SU-DHL-6 (cell line): ENCODE measurements at regions not wholly inside any gene's neighbourhood (a gene's known extent, or its start where the extent isn't known, plus 50 kb on each side); places are given as distances from the start of the nearest gene placed in this dataset.

Experiments
- H2AFZ ChIP-seq: fragments of 200-600 bp; sonication (generic); 2 replicates; pipeline ENCODE4 v1.6.1; 2014; ENCODE audit warnings: low read depth, mild to moderate bottlenecking, moderate library complexity, mixed read lengths, antibody characterized with exemption, low read length; ENCODE audit not compliant: severe bottlenecking
- H3F3A ChIP-seq: fragments of 200-600 bp; shearing (Covaris generic); 2 replicates; pipeline ENCODE4 v1.6.0; 2016; ENCODE audit warnings: antibody characterized with exemption, mild to moderate bottlenecking; ENCODE audit not compliant: insufficient read depth
- H3K27ac ChIP-seq: fragments of 200-600 bp; sonication (generic); 2 replicates; pipeline ENCODE4 v1.5.1; 2016; ENCODE audit warnings: low read depth, mild to moderate bottlenecking, low read length, moderate library complexity, mixed read lengths
- H3K27me3 ChIP-seq: fragments of 200-600 bp; sonication (generic), shearing (Covaris generic); 2 replicates; pipeline ENCODE4 v1.6.0; 2014; ENCODE audit warnings: mild to moderate bottlenecking, low read length
- H3K36me3 ChIP-seq: fragments of 200-600 bp; sonication (generic); 2 replicates; pipeline ENCODE4 v1.6.1; 2014; ENCODE audit warnings: mild to moderate bottlenecking, low read length, mixed read lengths
- H3K4me2 ChIP-seq: fragments of 300-600, 200-600 bp; shearing (Covaris generic), sonication (generic); 2 replicates; pipeline ENCODE4 v1.6.0; 2014; ENCODE audit warnings: low read length, low read depth, mild to moderate bottlenecking; ENCODE audit not compliant: poor library complexity, severe bottlenecking
- H3K4me3 ChIP-seq: fragments of 200-600 bp; sonication (generic); 2 replicates; pipeline ENCODE4 v1.5.1; 2014; ENCODE audit warnings: antibody characterized with exemption, low read length, mild to moderate bottlenecking, mixed read lengths; ENCODE audit not compliant: insufficient read depth, poor library complexity, severe bottlenecking
- H3K79me2 ChIP-seq: fragments of 200-600 bp; sonication (generic); 2 replicates; pipeline ENCODE4 v1.6.1; 2014; ENCODE audit warnings: mild to moderate bottlenecking, low read length, moderate library complexity; ENCODE audit not compliant: insufficient read depth
- H3K9ac ChIP-seq: fragments of 200-600 bp; sonication (generic); 2 replicates; pipeline ENCODE4 v1.7.0; 2014; ENCODE audit warnings: mild to moderate bottlenecking, low read length
- H3K9me2 ChIP-seq: fragments of 200-600 bp; sonication (generic); replicated peaks from 2 replicates; pipeline ENCODE4 v1.6.1; 2014; ENCODE audit warnings: low read length; ENCODE audit not compliant: insufficient read depth
- H3K9me3 ChIP-seq: fragments of 200-600 bp; sonication (generic); 2 replicates; pipeline ENCODE4 v1.6.1; 2014; ENCODE audit warnings: low read length, mixed read lengths; ENCODE audit not compliant: insufficient read depth
- H4K20me1 ChIP-seq: fragments of 200-600 bp; sonication (generic); 2 replicates; pipeline ENCODE4 v1.6.1; 2014; ENCODE audit warnings: low read depth, mild to moderate bottlenecking, antibody characterized with exemption, low read length, moderate library complexity, mixed read lengths
- CTCF ChIP-seq: fragments of 200-600 bp; sonication (generic); IDR thresholded peaks from one replicate; pipeline ENCODE4 v1.5.1; 2017; ENCODE audit warnings: antibody characterized with exemption, mild to moderate bottlenecking, low read length, moderate library complexity; ENCODE audit not compliant: insufficient read depth, poor library complexity, severe bottlenecking
- EZH2phosphoT487 ChIP-seq: fragments of 200-600 bp; sonication (generic), shearing (Covaris generic); conservative IDR thresholded peaks from 2 replicates; pipeline ENCODE4 v1.6.1; 2018; ENCODE audit warnings: mild to moderate bottlenecking, antibody characterized with exemption, low read length, moderate library complexity, mixed read lengths

- H2AFZ ChIP-seq, result no peak overlapping the region
- H3K27me3 ChIP-seq, result no peaks in the 10 kb centered on the region
- H3K9ac ChIP-seq, result no peak overlapping the region
- H3F3A ChIP-seq, result no peaks in the 10 kb centered on the region
- no peaks in the 10 kb centered on the region for H3K9me2 ChIP-seq
- TF ChIP-seq EZH2phosphoT487 (no peak), CTCF (no peak)
- no peak overlapping the region for H3K4me3 ChIP-seq
- no peak overlapping the region for H3K27ac ChIP-seq
- no peaks in the 10 kb centered on the region for H3K79me2 ChIP-seq
- no peaks in the 10 kb centered on the region for H3K36me3 ChIP-seq
- no peaks in the 10 kb centered on the region for H3K9me3 ChIP-seq
- no peak overlapping the region for H3K4me2 ChIP-seq
- no peaks in the 10 kb centered on the region for H4K20me1 ChIP-seq
These were observed 567.8 kb upstream of the CPEB2 start for GRCh38 chr4:14434483-14434882.

- Histone ChIP-seq H3K9me3 (no peaks in the 10 kb centered on the region), H3K79me2 (no peaks in the 10 kb centered on the region), H3K4me3 (no peak overlapping the region), H3F3A (no peaks in the 10 kb centered on the region), H3K9me2 (no peaks in the 10 kb centered on the region), H4K20me1 (no peaks in the 10 kb centered on the region), H3K27me3 (no peaks in the 10 kb centered on the region), H3K36me3 (no peaks in the 10 kb centered on the region), H3K9ac (no peak overlapping the region), H3K4me2 (no peak overlapping the region), H3K27ac (no peak overlapping the region), H2AFZ (no peak overlapping the region)
- TF ChIP-seq EZH2phosphoT487 (no peak), CTCF (no peak)
These were observed 567.4 kb upstream of the CPEB2 start for GRCh38 chr4:14434916-14435315.

DNA sequence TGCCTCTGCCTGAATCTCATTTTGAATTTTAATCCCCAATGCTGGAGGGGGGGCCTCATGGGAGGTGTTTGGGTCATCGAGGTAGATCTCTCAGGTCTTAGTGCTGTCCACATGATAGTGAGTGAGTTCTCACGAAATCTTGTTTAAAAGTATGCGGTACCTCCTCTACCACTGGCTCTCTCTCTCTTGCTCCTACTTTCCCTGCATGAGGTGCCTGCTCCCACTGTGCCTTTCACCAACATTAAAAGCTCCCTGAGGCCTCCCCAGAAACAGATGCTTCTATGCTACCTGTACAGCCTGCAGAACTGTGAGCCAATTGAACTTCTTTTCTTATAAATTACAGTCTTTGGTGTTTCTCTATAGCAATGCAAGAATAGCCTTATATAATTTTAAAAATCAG lies 560.7 kb upstream of the CPEB2 start:
- Histone ChIP-seq H3K27me3 (no peaks in the 10 kb centered on the region), H3K9me3 (no peaks in the 10 kb centered on the region), H3K9me2 (no peaks in the 10 kb centered on the region), H3K79me2 (no peaks in the 10 kb centered on the region), H2AFZ (no peak overlapping the region), H3K9ac (no peak overlapping the region), H3F3A (no peaks in the 10 kb centered on the region), H3K27ac (no peak overlapping the region), H4K20me1 (no peaks in the 10 kb centered on the region), H3K4me3 (no peak overlapping the region), H3K4me2 (no peak overlapping the region), H3K36me3 (no peaks in the 10 kb centered on the region)
- TF ChIP-seq EZH2phosphoT487, result no peak
- TF ChIP-seq CTCF, result no peak

GRCh38 chr4:14445882-14446281 lies 556.4 kb upstream of the CPEB2 start:
- H4K20me1 ChIP-seq, result no peaks in the 10 kb centered on the region
- no peak overlapping the region for H3K9ac ChIP-seq
- no peaks in the 10 kb centered on the region for H3F3A ChIP-seq
- H3K4me2 ChIP-seq, result no peak overlapping the region
- H3K27ac ChIP-seq, result no peak overlapping the region
- H3K9me3 ChIP-seq, result no peaks in the 10 kb centered on the region
- H3K27me3 ChIP-seq, result no peaks in the 10 kb centered on the region
- H3K4me3 ChIP-seq, result no peak overlapping the region
- no peaks in the 10 kb centered on the region for H3K79me2 ChIP-seq
- H3K36me3 ChIP-seq, result no peaks in the 10 kb centered on the region
- H3K9me2 ChIP-seq, result no peaks in the 10 kb centered on the region
- no peak for TF ChIP-seq CTCF
- no peak for TF ChIP-seq EZH2phosphoT487
- H2AFZ ChIP-seq, result no peak overlapping the region
